KMS-11 (cell line): ENCODE measurements at regions not wholly inside any gene's neighbourhood (a gene's known extent, or its start where the extent isn't known, plus 50 kb on each side); places are given as distances from the start of the nearest gene placed in this dataset.

Experiments
- H2AFZ ChIP-seq: fragments of 200-600 bp; sonication (generic); 2 replicates; pipeline ENCODE4 v1.6.1; 2016; ENCODE audit warnings: antibody characterized with exemption, mixed run types, low read depth
- H3K27ac ChIP-seq: fragments of 200-600 bp; sonication (generic); 2 replicates; pipeline ENCODE4 v1.6.1; 2016; ENCODE audit warnings: mild to moderate bottlenecking, mixed run types
- H3K27me3 ChIP-seq: fragments of 200-600 bp; sonication (generic); 2 replicates; pipeline ENCODE4 v1.6.1; 2017; ENCODE audit warnings: mild to moderate bottlenecking, low read depth, mixed run types, moderate library complexity; ENCODE audit not compliant: insufficient read depth
- H3K36me3 ChIP-seq: fragments of 200-600 bp; sonication (generic); 2 replicates; pipeline ENCODE4 v1.6.1; 2017; ENCODE audit warnings: mild to moderate bottlenecking, mixed run types; ENCODE audit not compliant: insufficient read depth
- H3K4me1 ChIP-seq: fragments of 200-600 bp; sonication (generic); 2 replicates; pipeline ENCODE4 v1.6.1; 2016; ENCODE audit warnings: mild to moderate bottlenecking, low read depth, mixed run types; ENCODE audit not compliant: poor library complexity, severe bottlenecking
- H3K4me2 ChIP-seq: fragments of 200-600 bp; sonication (generic); 2 replicates; pipeline ENCODE4 v1.7.0; 2016; ENCODE audit warnings: mild to moderate bottlenecking, mixed run types
- H3K4me3 ChIP-seq: fragments of 200-600 bp; sonication (generic); IDR thresholded peaks from 2 replicates; pipeline ENCODE4 v1.6.1; 2017; ENCODE audit warnings: low read depth, low read length, mixed read lengths; ENCODE audit not compliant: insufficient read depth
- H3K79me2 ChIP-seq: fragments of 200-600 bp; sonication (generic); 2 replicates; pipeline ENCODE4 v1.6.1; 2016; ENCODE audit warnings: low read depth, mixed run types; ENCODE audit not compliant: insufficient read depth
- H3K9ac ChIP-seq: fragments of 200-600 bp; sonication (generic); 2 replicates; pipeline ENCODE4 v1.6.1; 2016; ENCODE audit warnings: mild to moderate bottlenecking, mixed run types
- H4K20me1 ChIP-seq: fragments of 200-600 bp; sonication (generic); 2 replicates; pipeline ENCODE4 v1.6.1; 2016; ENCODE audit warnings: mild to moderate bottlenecking, mixed run types; ENCODE audit not compliant: insufficient read depth
- TF ChIP-seq, protein P1 (sequence below): fragments of 200-600 bp; sonication (generic); conservative IDR thresholded peaks from 2 replicates; pipeline ENCODE4 v1.6.1; 2017; ENCODE audit warnings: low read depth, mild to moderate bottlenecking, antibody characterized with exemption, low read length, moderate library complexity, mixed read lengths

DNA sequence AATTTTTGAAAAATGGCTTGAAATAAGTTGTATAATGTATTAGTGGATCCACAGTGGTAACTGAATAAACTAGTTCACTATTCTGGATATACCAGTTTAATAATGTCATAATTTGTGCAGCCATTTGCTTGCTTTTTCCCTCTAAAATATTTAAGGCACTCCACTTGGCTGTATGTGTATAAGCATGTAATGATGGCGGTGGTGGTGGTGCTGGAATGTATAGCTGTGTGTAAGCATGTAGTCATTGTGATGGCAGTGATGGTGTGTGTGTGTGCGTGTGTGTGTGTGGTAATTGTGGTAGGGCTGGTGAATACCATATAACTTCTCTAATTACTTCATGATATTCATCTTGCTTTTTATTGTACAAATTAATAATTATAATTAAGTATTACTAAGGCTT is 89.2 kb upstream of the HIVEP1 start:
- Histone ChIP-seq H3K27me3 (no peaks in the 10 kb centered on the region), H3K79me2 (no peaks in the 10 kb centered on the region), H3K4me1 (no peaks in the 10 kb centered on the region), H2AFZ (no peak overlapping the region), H3K4me3 (no peak overlapping the region), H4K20me1 (no peaks in the 10 kb centered on the region), H3K27ac (no peak overlapping the region), H3K9ac (no peak overlapping the region), H3K4me2 (no peak overlapping the region), H3K36me3 (no peaks in the 10 kb centered on the region)
- TF ChIP-seq, protein P1, sequence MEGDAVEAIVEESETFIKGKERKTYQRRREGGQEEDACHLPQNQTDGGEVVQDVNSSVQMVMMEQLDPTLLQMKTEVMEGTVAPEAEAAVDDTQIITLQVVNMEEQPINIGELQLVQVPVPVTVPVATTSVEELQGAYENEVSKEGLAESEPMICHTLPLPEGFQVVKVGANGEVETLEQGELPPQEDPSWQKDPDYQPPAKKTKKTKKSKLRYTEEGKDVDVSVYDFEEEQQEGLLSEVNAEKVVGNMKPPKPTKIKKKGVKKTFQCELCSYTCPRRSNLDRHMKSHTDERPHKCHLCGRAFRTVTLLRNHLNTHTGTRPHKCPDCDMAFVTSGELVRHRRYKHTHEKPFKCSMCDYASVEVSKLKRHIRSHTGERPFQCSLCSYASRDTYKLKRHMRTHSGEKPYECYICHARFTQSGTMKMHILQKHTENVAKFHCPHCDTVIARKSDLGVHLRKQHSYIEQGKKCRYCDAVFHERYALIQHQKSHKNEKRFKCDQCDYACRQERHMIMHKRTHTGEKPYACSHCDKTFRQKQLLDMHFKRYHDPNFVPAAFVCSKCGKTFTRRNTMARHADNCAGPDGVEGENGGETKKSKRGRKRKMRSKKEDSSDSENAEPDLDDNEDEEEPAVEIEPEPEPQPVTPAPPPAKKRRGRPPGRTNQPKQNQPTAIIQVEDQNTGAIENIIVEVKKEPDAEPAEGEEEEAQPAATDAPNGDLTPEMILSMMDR = no peak

DNA sequence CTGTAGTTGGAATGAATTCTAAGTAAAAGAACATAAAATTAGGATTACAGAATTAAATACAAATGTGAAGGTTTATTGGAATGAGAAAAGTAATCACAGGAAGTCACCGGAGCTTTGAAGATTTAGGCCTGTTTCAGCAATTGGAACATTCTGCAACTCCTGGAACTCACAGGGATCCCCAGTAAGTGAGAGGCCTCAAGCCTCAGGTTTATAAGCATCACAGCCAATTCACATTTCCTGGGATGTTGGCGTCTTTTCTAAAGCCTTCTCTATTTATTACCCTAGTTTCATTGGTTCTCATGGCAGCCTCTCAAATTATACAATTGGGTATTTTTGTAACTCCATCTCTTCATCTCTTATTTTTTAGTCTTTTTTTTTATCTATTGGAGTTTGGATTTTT is 90.4 kb upstream of the HIVEP1 start:
- Histone ChIP-seq H2AFZ (no peak overlapping the region), H3K27ac (no peak overlapping the region), H3K4me2 (no peak overlapping the region), H3K36me3 (no peaks in the 10 kb centered on the region), H3K4me1 (no peaks in the 10 kb centered on the region), H3K79me2 (no peaks in the 10 kb centered on the region), H3K4me3 (no peak overlapping the region), H4K20me1 (no peaks in the 10 kb centered on the region), H3K9ac (no peak overlapping the region), H3K27me3 (no peaks in the 10 kb centered on the region)
- TF ChIP-seq, protein P1 = no peak

DNA sequence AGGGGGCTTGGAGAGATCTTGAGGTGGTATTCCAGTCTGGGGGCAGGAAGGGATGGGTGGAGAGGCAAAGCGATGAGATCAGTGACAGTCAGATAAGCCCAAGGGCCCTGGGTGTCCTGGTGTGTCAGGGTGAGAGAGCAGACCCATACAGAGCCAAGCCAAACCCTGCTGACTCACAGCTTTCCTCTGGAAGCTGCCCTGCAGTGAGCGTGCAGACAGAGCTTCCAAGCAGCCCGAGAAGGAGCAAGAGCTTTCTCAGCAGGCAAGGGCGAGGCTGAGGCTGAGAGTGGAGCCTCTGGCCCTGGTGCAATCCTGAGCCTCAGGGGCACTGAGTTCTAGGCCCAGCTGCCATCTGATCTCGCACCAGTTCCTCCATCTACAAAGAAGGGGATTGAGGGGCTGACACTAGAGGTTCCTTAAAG is 91.1 kb upstream of the HIVEP1 start:
- no peak overlapping the region for H2AFZ ChIP-seq
- no peaks in the 10 kb centered on the region for H3K79me2 ChIP-seq
- H3K4me3 ChIP-seq = no peak overlapping the region
- no peak overlapping the region for H3K27ac ChIP-seq
- H3K9ac ChIP-seq = no peak overlapping the region
- TF ChIP-seq, protein P1 = no peak
- H4K20me1 ChIP-seq = no peaks in the 10 kb centered on the region
- no peak overlapping the region for H3K4me2 ChIP-seq
- H3K27me3 ChIP-seq = no peaks in the 10 kb centered on the region
- no peaks in the 10 kb centered on the region for H3K36me3 ChIP-seq
- H3K4me1 ChIP-seq = no peaks in the 10 kb centered on the region

DNA sequence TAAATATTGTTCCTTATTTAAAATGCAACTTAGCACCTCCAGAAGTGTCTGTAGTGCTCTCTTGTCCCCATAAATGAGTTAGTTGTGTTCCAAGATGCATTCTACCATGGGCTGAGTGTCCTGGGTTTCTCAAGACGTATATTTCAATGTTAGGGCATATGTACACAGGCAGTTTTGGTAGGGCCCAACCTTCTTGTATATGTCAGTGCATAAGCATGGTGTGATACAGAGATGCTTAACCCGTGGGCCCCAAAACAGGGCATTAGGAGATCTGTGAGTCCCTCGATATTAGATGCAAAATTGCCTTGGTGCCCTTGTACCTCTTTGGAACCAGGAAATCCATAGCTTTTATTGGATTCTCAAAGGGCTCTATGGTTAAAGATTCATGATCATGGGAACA is 91.5 kb upstream of the HIVEP1 start:
- Histone ChIP-seq H3K36me3 (no peaks in the 10 kb centered on the region), H3K4me2 (no peak overlapping the region), H3K4me1 (no peaks in the 10 kb centered on the region), H2AFZ (no peak overlapping the region), H4K20me1 (no peaks in the 10 kb centered on the region), H3K4me3 (no peak overlapping the region), H3K79me2 (no peaks in the 10 kb centered on the region), H3K27me3 (no peaks in the 10 kb centered on the region), H3K27ac (no peak overlapping the region), H3K9ac (no peak overlapping the region)
- TF ChIP-seq, protein P1 = no peak
